Panc1 (cell line): ENCODE measurements at regions not wholly inside any gene's neighbourhood (a gene's known extent, or its start where the extent isn't known, plus 50 kb on each side); places are given as distances from the start of the nearest gene placed in this dataset.

Source experiments
- ATAC-seq: fragments of 200-7000 bp; cut with Tn5 transposase; 2 replicates; pipeline ENCODE4 v1.9.1; 2020; ENCODE audit warnings: mild to moderate bottlenecking, moderate library complexity
- BruUV-seq: library from RNA; stranded (reverse); fragments of 400-500 nt; replicated peaks from 2 replicates; lab custom pipeline; 2021; lab: Mats Ljungman, UMichigan
- CTCF ChIA-PET: fragments of 300-600 bp; sonication (Branson Sonifier 250); formaldehyde crosslinking; loops from one replicate; lab custom pipeline; 2022; ENCODE audit warnings: antibody characterized with exemption; lab: Charles Lee
- POLR2A ChIA-PET: fragments of 300-600 bp; sonication (Branson Sonifier 250); formaldehyde crosslinking; loops from one replicate; lab custom pipeline; 2022; ENCODE audit warnings: antibody characterized with exemption; lab: Charles Lee
- DNase-seq: peaks from one replicate; pipeline ENCODE4 v3.0.0-alpha.2; 2010; ENCODE audit warnings: low read depth, low spot score
- H3K27ac ChIP-seq: 2 replicates; pipeline ENCODE4 v1.5.1; 2011; ENCODE audit warnings: mild to moderate bottlenecking, low read length, inconsistent platforms
- H3K27me3 ChIP-seq: fragments of 200-500 bp; sonication (Bioruptor generic); 2 replicates; pipeline ENCODE4 v1.6.0; 2014; ENCODE audit warnings: low read length, inconsistent platforms; ENCODE audit not compliant: control insufficient read depth, insufficient read depth
- H3K36me3 ChIP-seq: fragments of 200-500 bp; sonication (Bioruptor generic); 2 replicates; pipeline ENCODE4 v1.5.1; 2014; ENCODE audit warnings: inconsistent platforms, mild to moderate bottlenecking, low read length, moderate library complexity; ENCODE audit not compliant: control insufficient read depth, insufficient read depth
- H3K4me1 ChIP-seq: 2 replicates; pipeline ENCODE4 v1.5.1; 2011; ENCODE audit warnings: inconsistent platforms, mild to moderate bottlenecking, low read length, moderate library complexity; ENCODE audit not compliant: control insufficient read depth, insufficient read depth
- H3K4me3 ChIP-seq, 2 experiments: 2 replicates each; pipeline ENCODE4 v1.5.1; 2011 to 2012; ENCODE audit warnings: low read depth in 2 of 2, low read length in 2 of 2, mild to moderate bottlenecking in 2 of 2, inconsistent platforms in 1 of 2, moderate library complexity in 1 of 2
- H3K9me3 ChIP-seq: fragments of 200-500 bp; sonication (Bioruptor generic); 2 replicates; pipeline ENCODE4 v1.5.1; 2014; ENCODE audit warnings: low read depth, mild to moderate bottlenecking, inconsistent platforms, low read length, moderate library complexity; ENCODE audit not compliant: control insufficient read depth, insufficient read depth
- POLR2AphosphoS5 ChIP-seq: IDR thresholded peaks from 2 replicates; pipeline ENCODE4 v1.6.1; 2012; ENCODE audit warnings: mild to moderate bottlenecking, low read depth, low read length, moderate library complexity
- REST ChIP-seq, 2 experiments: IDR thresholded peaks; 2 replicates each; pipeline ENCODE4 v1.6.1; 2011 to 2012; ENCODE audit warnings: low read depth in 2 of 2, control low read depth in 1 of 2, low read length in 1 of 2, mild to moderate bottlenecking in 1 of 2, moderate library complexity in 1 of 2; ENCODE audit not compliant: insufficient read depth in 1 of 2
- SIN3A ChIP-seq: IDR thresholded peaks from 2 replicates; pipeline ENCODE4 v1.6.1; 2012; ENCODE audit warnings: low read depth, mild to moderate bottlenecking, low read length, moderate library complexity, borderline replicate concordance; ENCODE audit not compliant: insufficient read depth
- TCF7L2 ChIP-seq: IDR thresholded peaks from 2 replicates; pipeline ENCODE4 v1.6.1; 2011; ENCODE audit warnings: mild to moderate bottlenecking, low read depth, low read length, inconsistent platforms
- in situ Hi-C: cut with HindIII; loops from 2 replicates; pipeline ENCODE4 v1.10.0; 2016; ENCODE audit warnings: low sequenced_read_pairs, low pct_unique_long_range_greater_than_20kb
- intact Hi-C: fragments of 100-400 bp; cut with micrococcal nuclease; formaldehyde crosslinking; loops from one replicate; pipeline ENCODE4 v1.10.0; 2022; ENCODE audit not compliant: unreplicated experiment
- TF ChIP-seq, protein P1 (sequence below): fragments of 450-650 bp; IDR thresholded peaks from 2 replicates; pipeline ENCODE4 v1.5.1; 2017; ENCODE audit warnings: mild to moderate bottlenecking

- ATAC-seq (no peak), DNase-seq (no peak)
- Histone ChIP-seq H3K4me3 (no peak overlapping the region), H3K4me1 (no peaks in the 10 kb centered on the region), H3K27ac (no peak overlapping the region), H3K36me3 (no peaks in the 10 kb centered on the region), H3K27me3 (no peaks in the 10 kb centered on the region), H3K9me3 (no peaks in the 10 kb centered on the region)
- intact Hi-C loops, result no loop called here
- no TSS peak for BruUV-seq
- TF ChIP-seq TCF7L2 (no peak), POLR2AphosphoS5 (no peak), REST (IDR thresholded peaks at IDR 0.05; ENCODE audit: insufficient read depth in 1 of 2, low read depth in 2 of 2, low read length in 1 of 2) (no peak), SIN3A (no peak)
- TF ChIP-seq, protein P1, sequence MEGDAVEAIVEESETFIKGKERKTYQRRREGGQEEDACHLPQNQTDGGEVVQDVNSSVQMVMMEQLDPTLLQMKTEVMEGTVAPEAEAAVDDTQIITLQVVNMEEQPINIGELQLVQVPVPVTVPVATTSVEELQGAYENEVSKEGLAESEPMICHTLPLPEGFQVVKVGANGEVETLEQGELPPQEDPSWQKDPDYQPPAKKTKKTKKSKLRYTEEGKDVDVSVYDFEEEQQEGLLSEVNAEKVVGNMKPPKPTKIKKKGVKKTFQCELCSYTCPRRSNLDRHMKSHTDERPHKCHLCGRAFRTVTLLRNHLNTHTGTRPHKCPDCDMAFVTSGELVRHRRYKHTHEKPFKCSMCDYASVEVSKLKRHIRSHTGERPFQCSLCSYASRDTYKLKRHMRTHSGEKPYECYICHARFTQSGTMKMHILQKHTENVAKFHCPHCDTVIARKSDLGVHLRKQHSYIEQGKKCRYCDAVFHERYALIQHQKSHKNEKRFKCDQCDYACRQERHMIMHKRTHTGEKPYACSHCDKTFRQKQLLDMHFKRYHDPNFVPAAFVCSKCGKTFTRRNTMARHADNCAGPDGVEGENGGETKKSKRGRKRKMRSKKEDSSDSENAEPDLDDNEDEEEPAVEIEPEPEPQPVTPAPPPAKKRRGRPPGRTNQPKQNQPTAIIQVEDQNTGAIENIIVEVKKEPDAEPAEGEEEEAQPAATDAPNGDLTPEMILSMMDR, result no peak
- ChIA-PET POLR2A (interaction anchor here (0.5 kb wide), 1 partner anchor 367 kb away, joined by 3 read pairs; no protein-coding TSS in a partner anchor), CTCF (no interaction called here)
- in situ Hi-C loops, result no loop called here
These were observed 60.8 kb downstream of the NPY1R start for GRCh38 chr4:163271555-163272127.

GRCh38 chr4:163269869-163270268 lies 62.5 kb downstream of the NPY1R start:
- BruUV-seq, result no TSS peak
- Histone ChIP-seq H3K36me3 (no peaks in the 10 kb centered on the region), H3K27ac (no peak overlapping the region), H3K4me3 (no peak overlapping the region), H3K9me3 (no peaks in the 10 kb centered on the region), H3K27me3 (no peaks in the 10 kb centered on the region), H3K4me1 (no peaks in the 10 kb centered on the region)
- ChIA-PET CTCF (no interaction called here), POLR2A (no interaction called here)
- in situ Hi-C loops (no loop called here), intact Hi-C loops (no loop called here)
- no peak for TF ChIP-seq SIN3A
- TF ChIP-seq, protein P1, result no peak
- TF ChIP-seq REST (IDR thresholded peaks at IDR 0.05; ENCODE audit: insufficient read depth in 1 of 2, low read depth in 2 of 2, low read length in 1 of 2), result no peak
- TF ChIP-seq TCF7L2, result no peak
- no peak for TF ChIP-seq POLR2AphosphoS5
- DNase-seq, result no peak
- ATAC-seq, result no peak
